ENCODE measurements at regions not wholly inside any gene's neighbourhood (a gene's known extent, or its start where the extent isn't known, plus 50 kb on each side); places are given as distances from the start of the nearest gene placed in this dataset.

- TF ChIP-seq, protein P1, sequence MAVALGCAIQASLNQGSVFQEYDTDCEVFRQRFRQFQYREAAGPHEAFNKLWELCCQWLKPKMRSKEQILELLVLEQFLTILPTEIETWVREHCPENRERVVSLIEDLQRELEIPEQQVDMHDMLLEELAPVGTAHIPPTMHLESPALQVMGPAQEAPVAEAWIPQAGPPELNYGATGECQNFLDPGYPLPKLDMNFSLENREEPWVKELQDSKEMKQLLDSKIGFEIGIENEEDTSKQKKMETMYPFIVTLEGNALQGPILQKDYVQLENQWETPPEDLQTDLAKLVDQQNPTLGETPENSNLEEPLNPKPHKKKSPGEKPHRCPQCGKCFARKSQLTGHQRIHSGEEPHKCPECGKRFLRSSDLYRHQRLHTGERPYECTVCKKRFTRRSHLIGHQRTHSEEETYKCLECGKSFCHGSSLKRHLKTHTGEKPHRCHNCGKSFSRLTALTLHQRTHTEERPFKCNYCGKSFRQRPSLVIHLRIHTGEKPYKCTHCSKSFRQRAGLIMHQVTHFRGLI (CRISPR knock-in tag; IDR thresholded peaks at IDR 0.05) = no peak
- TF ChIP-seq HNRNPK (IDR thresholded peaks at IDR 0.05; ENCODE audit: low read depth, low read length, poor library complexity, severe bottlenecking) (no peak), NEUROD1 (IDR thresholded peaks at IDR 0.05; ENCODE audit: borderline replicate concordance, low read depth, low read length, partially characterized antibody) (no peak), HMGXB4 (CRISPR knock-in tag; IDR thresholded peaks at IDR 0.05) (no peak)
Observed at GRCh38 chr3:46104706-46105105, 77.4 kb upstream of the XCR1 start (continued).

- in situ Hi-C loops (cut with MboI) (no loop called here), intact Hi-C loops (cut with micrococcal nuclease) (no loop called here)
- H3K27me3 ChIP-seq (ENCODE audit: control insufficient read depth in 2 of 2, insufficient read depth in 2 of 2, low read length in 2 of 2) = no peaks in the 10 kb centered on the region; a peak in 1 of 5 replicates
- H4K20me1 ChIP-seq (replicated peaks; ENCODE audit: control insufficient read depth, insufficient read depth, low read length) = no peaks in the 10 kb centered on the region
- H3K79me2 ChIP-seq (ENCODE audit: control insufficient read depth, insufficient read depth, low read length) = no peaks in the 10 kb centered on the region
- ChIA-PET POLR2A (no interaction called here), CTCF (ENCODE audit: low intra/inter-chr PET ratio) (interaction anchor here (0.5 kb wide), 1 partner anchor 320 kb away, joined by 3 read pairs; no protein-coding TSS in a partner anchor)
- H3K36me3 ChIP-seq (ENCODE audit: control insufficient read depth, insufficient read depth, low read length) = no peaks in the 10 kb centered on the region
- no peak for FAIRE-seq
- H3K27ac ChIP-seq (ENCODE audit: extremely low read depth, low read depth, low read length) = no peak overlapping the region
- H2AFZ ChIP-seq (ENCODE audit: low read depth, low read length) = no peak overlapping the region
- no peaks in the 10 kb centered on the region for H3K9me1 ChIP-seq (ENCODE audit: control insufficient read depth, insufficient read depth, low read length)
- H3K9me3 ChIP-seq (replicated peaks; ENCODE audit: control insufficient read depth, insufficient read depth, low read depth, low read length) = no peaks in the 10 kb centered on the region
- no TSS peak for BruUV-seq (replicated peaks)
- H3K4me3 ChIP-seq = no peak overlapping the region
- DNase-seq (ENCODE audit: extremely low read depth in 1 of 4, low spot score in 3 of 4) = peak in 1 of 4 experiments; percentile 10
- ATAC-seq = peak; percentile 59; the same call in 2 of the 3 replicates
- H3K9ac ChIP-seq (ENCODE audit: insufficient read depth in 1 of 2, low read depth in 2 of 2, low read length in 2 of 2) = no peak overlapping the region
- H3K4me1 ChIP-seq (replicated peaks in 1 of 2; ENCODE audit: control insufficient read depth in 2 of 2, insufficient read depth in 2 of 2, low read length in 2 of 2) = no peaks in the 10 kb centered on the region; a peak in 1 of 5 replicates
- no peak overlapping the region for H3K4me2 ChIP-seq (ENCODE audit: insufficient read depth, low read length)
- TF ChIP-seq MCM7 (IDR thresholded peaks at IDR 0.05) (no peak), NFE2 (IDR thresholded peaks at IDR 0.05; ENCODE audit: low read depth) (peak; percentile 70), PYGO2 (tag; IDR thresholded peaks at IDR 0.05) (no peak), MAFG (tag; conservative IDR thresholded peaks at IDR 0.05) (0 out of 2 replicates have a peak, but pooled peaks have one; percentile 22), MEIS2 (IDR thresholded peaks at IDR 0.05; ENCODE audit: partially characterized antibody) (peak; percentile 76), ARNT (IDR thresholded peaks at IDR 0.05) (no peak), KLF6 (CRISPR knock-in tag; IDR thresholded peaks at IDR 0.05; ENCODE audit: borderline replicate concordance) (no peak), ZFP36 (IDR thresholded peaks at IDR 0.05; ENCODE audit: low read depth, low read length, partially characterized antibody) (peak; percentile 39), JUND (IDR thresholded peaks at IDR 0.05; ENCODE audit: borderline replicate concordance, low read depth, low read length) (0 out of 2 replicates have a peak, but pooled peaks have one; percentile 9), JUND (tag; IDR thresholded peaks at IDR 0.05; ENCODE audit: borderline replicate concordance, low read depth, low read length) (peak; percentile 50; the same call in 2 of the 3 replicates)
- TF ChIP-seq, protein P2, sequence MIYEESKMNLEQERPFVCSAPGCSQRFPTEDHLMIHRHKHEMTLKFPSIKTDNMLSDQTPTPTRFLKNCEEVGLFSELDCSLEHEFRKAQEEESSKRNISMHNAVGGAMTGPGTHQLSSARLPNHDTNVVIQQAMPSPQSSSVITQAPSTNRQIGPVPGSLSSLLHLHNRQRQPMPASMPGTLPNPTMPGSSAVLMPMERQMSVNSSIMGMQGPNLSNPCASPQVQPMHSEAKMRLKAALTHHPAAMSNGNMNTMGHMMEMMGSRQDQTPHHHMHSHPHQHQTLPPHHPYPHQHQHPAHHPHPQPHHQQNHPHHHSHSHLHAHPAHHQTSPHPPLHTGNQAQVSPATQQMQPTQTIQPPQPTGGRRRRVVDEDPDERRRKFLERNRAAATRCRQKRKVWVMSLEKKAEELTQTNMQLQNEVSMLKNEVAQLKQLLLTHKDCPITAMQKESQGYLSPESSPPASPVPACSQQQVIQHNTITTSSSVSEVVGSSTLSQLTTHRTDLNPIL (CRISPR knock-in tag; IDR thresholded peaks at IDR 0.05) = no peak
Observed at GRCh38 chr3:46102780-46103130, 75.5 kb upstream of the XCR1 start.
